Right atrium auricular region (tissue), 2 donors: ENCODE measurements at regions not wholly inside any gene's neighbourhood (a gene's known extent, or its start where the extent isn't known, plus 50 kb on each side); places are given as distances from the start of the nearest gene placed in this dataset.
A peak's percentile ranks its signal among the peaks of the same experiment; 100 is the strongest.
"Not testable (repeated sequence)": the region's sequence is repeated elsewhere in the genome, so short reads cannot be mapped to it uniquely, and the experiment has no call there.

ENCODE experiments used
- DNase-seq: peaks from one replicate; pipeline ENCODE4 v3.0.0-alpha.2; 2019; ENCODE audit warnings: low spot score
- H3K27ac ChIP-seq, 2 donors: fragments of 200-600 bp; sonication (generic); 1 replicate in 1 of 2; 2 replicates in 1 of 2; pipeline ENCODE4 v1.5.1; 2016 to 2019
- H3K27me3 ChIP-seq, 2 donors: fragments of 200-600 bp; sonication (generic); one replicate each; pipeline versions ENCODE4 v1.5.1 to v1.6.0; 2017 to 2019
- H3K36me3 ChIP-seq: fragments of 200-600 bp; sonication (generic); one replicate; pipeline ENCODE4 v1.5.1; 2016
- H3K4me1 ChIP-seq, 2 donors: fragments of 200-600 bp; sonication (generic); one replicate each; pipeline versions ENCODE4 v1.5.1 to v1.6.0; 2017 to 2019
- H3K4me3 ChIP-seq, 2 donors: fragments of 200-600 bp; sonication (generic); 1 replicate in 1 of 2; 2 replicates in 1 of 2; pipeline ENCODE4 v1.5.1; 2017 to 2019; ENCODE audit warnings: mild to moderate bottlenecking in 1 of 2, moderate library complexity in 1 of 2
- H3K9me3 ChIP-seq, 2 donors: fragments of 200-600 bp; sonication (generic); one replicate each; pipeline ENCODE4 v1.5.1; 2019
- CTCF ChIP-seq, 2 donors: fragments of 200-600 bp; sonication (generic); IDR thresholded peaks; one replicate each; pipeline ENCODE4 v1.5.1; 2019; ENCODE audit warnings: antibody characterized with exemption in 2 of 2

DNA sequence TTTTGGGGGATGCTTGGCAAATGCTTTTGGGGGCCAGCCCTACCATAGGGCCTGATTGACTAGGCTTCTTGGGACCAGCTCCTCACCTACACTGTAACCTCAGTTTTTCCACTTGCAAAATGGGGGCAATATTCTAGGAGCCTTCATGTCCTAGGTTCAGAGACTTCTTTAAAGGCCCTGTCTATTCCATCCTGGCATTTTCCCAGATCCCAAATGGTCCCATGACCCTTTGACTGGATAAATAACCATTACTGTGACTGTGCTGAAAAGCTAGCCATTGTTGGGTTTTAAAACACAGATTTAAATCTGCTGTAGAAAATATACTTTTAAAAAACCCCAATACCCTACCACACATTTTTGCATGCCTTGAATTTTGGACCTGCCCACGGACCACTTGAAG, 149.8 kb downstream of the EFNB1 start:
- DNase-seq, result no peak
- Histone ChIP-seq H3K4me3 (no peak overlapping the region), H3K27ac (no peak overlapping the region), H3K9me3 (peaks cover 0 to 29% of the 10 kb centered on the region in 2 donors), H3K36me3 (no peaks in the 10 kb centered on the region), H3K4me1 (peaks cover 0 to 13% of the 10 kb centered on the region in 2 donors), H3K27me3 (no peaks in the 10 kb centered on the region)
- no peak for TF ChIP-seq CTCF (IDR thresholded peaks at IDR 0.05)

DNA sequence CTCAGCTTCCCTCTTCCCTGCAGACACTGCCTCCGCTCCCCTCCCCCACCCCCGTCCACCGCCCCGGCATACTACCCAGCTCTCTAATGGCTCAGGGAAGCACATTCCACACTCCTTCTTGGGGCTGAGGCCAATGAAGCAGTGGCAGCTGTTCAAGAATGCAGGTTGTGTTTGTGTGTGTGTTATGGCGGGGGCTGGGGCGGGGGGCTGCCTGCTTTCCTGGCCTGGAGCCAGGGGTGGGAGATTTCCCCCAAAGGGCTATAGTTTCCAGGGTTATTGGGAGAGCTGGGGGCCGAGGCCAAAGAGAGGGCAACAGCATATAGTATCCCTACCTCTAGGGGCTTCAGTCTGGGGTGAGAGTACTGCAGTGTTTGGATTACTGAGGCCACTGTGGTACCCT, 149.4 kb downstream of the EFNB1 start:
- DNase-seq, result no peak
- peaks cover 0 to 10% of the 10 kb centered on the region in 2 donors for H3K4me1 ChIP-seq
- H3K27me3 ChIP-seq, result no peaks in the 10 kb centered on the region
- no peak for TF ChIP-seq CTCF (IDR thresholded peaks at IDR 0.05)
- H3K36me3 ChIP-seq, result no peaks in the 10 kb centered on the region
- no peak overlapping the region for H3K27ac ChIP-seq
- peaks cover 0 to 33% of the 10 kb centered on the region in 2 donors for H3K9me3 ChIP-seq
- H3K4me3 ChIP-seq, result no peak overlapping the region

DNA sequence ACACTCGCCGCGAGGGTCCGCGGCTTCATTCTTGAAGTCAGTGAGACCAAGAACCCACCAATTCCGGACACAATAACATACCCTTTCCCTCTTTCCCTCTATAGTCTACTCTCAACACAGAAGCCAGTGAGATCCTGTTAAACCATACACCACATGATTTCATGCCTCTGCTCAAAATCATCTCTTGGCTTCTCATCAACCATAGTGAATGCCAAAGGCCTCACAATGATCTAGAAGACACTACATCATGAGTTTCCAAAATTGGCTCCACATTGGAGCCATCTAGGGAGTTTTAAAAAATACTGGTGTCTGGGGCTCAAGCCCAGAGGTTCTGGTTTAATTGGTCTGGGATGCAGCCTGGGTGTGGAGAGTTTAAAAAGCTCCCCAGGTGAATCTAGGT, 124.5 kb downstream of the EFNB1 start:
- Histone ChIP-seq H3K4me3 (no peak overlapping the region), H3K27me3 (no peaks in the 10 kb centered on the region), H3K4me1 (no peaks in the 10 kb centered on the region), H3K27ac (no peak overlapping the region), H3K9me3 (peaks cover 0 to 21% of the 10 kb centered on the region in 2 donors), H3K36me3 (no peaks in the 10 kb centered on the region)
- no peak for TF ChIP-seq CTCF (IDR thresholded peaks at IDR 0.05)
- DNase-seq, result no peak

DNA sequence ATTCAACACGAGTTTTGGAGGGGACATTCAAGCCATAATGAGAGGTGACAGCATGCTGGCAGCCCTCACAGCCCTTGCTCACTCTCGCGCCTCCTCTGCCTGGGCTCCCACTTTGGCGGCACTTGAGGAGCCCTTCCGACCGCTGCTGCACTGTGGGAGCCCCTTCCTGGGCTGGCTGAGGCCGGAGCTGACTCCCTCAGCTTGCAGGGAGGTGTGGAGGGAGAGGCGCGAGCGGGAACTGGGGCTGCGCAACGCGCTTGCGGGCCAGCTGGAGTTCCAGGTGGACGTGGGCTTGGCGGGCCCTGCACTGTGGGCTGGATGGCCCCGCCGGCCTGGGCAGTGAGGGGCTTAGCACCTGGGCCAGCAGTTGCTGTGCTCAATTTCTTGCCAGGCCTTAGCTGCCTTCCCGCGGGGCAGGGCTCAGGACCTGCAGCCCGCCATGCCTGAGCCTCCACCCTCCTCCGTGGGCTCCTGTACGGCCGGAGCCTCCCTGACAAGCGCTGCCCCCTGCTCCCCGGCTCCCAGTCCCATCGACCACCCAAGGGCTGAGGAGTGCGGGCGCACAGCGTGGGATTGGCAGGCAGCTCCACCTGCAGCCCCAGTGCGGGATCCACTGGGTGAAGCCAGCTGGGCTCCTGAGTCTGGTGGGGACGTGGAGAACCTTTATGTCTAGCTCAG, 123.3 kb downstream of the EFNB1 start:
- not testable (repeated sequence) for H3K36me3 ChIP-seq, H3K27ac ChIP-seq, H3K4me3 ChIP-seq, DNase-seq, H3K27me3 ChIP-seq, H3K4me1 ChIP-seq
- H3K9me3 ChIP-seq, result peaks cover 0 to 21% of the 10 kb centered on the region in 2 donors

DNA sequence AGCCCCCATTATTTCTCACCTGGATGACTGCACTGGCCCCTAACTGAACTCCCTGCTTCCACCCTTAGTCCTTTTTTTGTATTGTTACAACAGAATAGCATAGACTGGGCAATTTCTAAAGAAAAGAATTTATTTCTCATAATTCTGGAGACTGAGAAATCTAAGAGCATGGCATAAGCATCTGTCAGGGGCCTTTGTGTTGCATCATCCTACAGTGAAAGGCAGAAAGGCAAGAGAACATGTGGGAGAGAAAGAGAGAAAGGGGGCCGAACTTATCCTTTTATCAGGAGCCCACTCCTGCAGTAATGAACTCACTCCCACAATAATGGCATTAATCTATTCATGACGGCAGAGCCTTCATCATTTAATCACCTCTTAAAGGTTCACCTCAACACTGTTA, 122.1 kb downstream of the EFNB1 start:
- DNase-seq, result no peak
- TF ChIP-seq CTCF (IDR thresholded peaks at IDR 0.05), result no peak
- Histone ChIP-seq H3K4me3 (no peak overlapping the region), H3K27ac (no peak overlapping the region), H3K4me1 (no peaks in the 10 kb centered on the region), H3K9me3 (peaks cover 0 to 18% of the 10 kb centered on the region in 2 donors), H3K36me3 (no peaks in the 10 kb centered on the region), H3K27me3 (no peaks in the 10 kb centered on the region)

DNA sequence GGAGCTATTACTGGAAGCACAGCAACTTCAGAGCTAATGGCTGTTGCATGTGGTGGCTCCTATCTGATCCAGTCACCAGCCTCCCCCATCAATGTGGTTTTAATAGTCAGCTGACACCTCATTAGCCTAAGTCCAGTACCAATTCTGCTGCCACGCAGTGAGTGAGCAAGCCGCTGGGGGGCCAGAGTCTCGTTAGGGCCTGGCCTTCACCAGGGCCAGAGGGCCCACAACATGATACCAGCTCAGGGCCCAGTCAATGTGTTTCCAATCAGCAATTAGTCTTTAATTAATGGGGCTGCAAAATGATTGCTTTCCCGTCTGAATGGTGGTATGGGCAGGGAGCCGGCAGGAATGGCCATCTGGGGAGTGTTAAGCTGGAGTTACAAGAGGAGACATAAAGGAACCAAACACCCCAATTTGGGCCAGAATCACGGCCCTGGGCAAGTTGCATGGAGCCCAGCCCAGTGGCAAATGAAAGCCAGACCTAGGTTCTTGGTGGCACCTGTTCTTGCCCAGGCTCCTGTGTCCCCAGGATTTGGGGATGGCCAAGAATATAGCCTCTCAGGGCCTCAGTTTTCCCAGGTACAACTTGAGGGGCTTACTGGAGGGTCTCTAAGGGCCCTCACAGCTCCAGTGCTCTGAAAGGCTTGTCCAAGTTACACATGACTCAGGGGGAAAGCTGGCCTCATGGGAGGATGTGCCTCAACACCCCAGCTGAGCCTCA, 119.2 kb downstream of the EFNB1 start:
- Histone ChIP-seq H3K4me3 (no peak overlapping the region), H3K27me3 (no peaks in the 10 kb centered on the region), H3K27ac (no peak overlapping the region), H3K9me3 (no peaks in the 10 kb centered on the region), H3K4me1 (no peaks in the 10 kb centered on the region), H3K36me3 (no peaks in the 10 kb centered on the region)
- TF ChIP-seq CTCF (IDR thresholded peaks at IDR 0.05), result no peak
- DNase-seq, result peak; percentile 26
